ENCODE measurements at regions not wholly inside any gene's neighbourhood (a gene's known extent, or its start where the extent isn't known, plus 50 kb on each side); places are given as distances from the start of the nearest gene placed in this dataset.

GRCh38 chr6:126147291-126147815 is 161.0 kb downstream of the TRMT11 start:
- peak overlapping the region; percentile 89 for H3K27ac Mint-ChIP-seq
- no peaks in the 10 kb centered on the region for H3K27me3 Mint-ChIP-seq (ENCODE audit: low read depth)
- no peaks in the 10 kb centered on the region for H3K9me3 Mint-ChIP-seq
- H3K36me3 Mint-ChIP-seq: no peaks in the 10 kb centered on the region
- no peak for DNase-seq (ENCODE audit: low spot score in 2 of 2, unreplicated experiment in 2 of 2)
- peaks cover 15% of the 10 kb centered on the region for H3K4me1 Mint-ChIP-seq
- H3K4me3 Mint-ChIP-seq: no peak overlapping the region
- no peak for TF ChIP-seq CTCF (IDR thresholded peaks at IDR 0.05; ENCODE audit: unreplicated experiment)

DNA sequence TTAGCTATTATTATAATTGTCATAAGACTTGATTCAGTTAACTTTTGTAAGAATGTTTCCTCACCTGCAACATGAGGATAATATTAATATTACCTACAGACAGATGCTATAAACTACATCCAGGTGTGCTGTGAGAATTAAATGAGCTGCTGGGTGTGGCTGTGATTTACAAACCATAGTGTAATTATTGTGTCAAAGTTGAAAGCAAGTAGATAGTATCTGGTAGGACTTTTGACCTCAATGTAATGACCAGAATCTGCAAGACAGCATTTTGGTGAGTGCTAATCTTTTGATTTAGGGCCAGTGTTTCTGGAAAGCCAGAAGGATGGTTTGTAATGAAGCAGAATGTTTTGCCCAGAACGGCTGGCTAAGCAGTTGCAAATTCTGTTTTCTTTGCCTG is 162.5 kb downstream of the TRMT11 start:
- no peaks in the 10 kb centered on the region for H3K9me3 Mint-ChIP-seq
- H3K27me3 Mint-ChIP-seq (ENCODE audit: low read depth): no peaks in the 10 kb centered on the region
- H3K4me3 Mint-ChIP-seq: no peak overlapping the region
- peaks cover 15% of the 10 kb centered on the region for H3K4me1 Mint-ChIP-seq
- TF ChIP-seq CTCF (IDR thresholded peaks at IDR 0.05; ENCODE audit: unreplicated experiment): no peak
- no peak for DNase-seq (ENCODE audit: low spot score in 2 of 2, unreplicated experiment in 2 of 2)
- H3K36me3 Mint-ChIP-seq: no peaks in the 10 kb centered on the region
- H3K27ac Mint-ChIP-seq: no peak overlapping the region

GRCh38 chr6:126152372-126152745 is 166.0 kb downstream of the TRMT11 start:
- no peak for TF ChIP-seq CTCF (IDR thresholded peaks at IDR 0.05; ENCODE audit: unreplicated experiment)
- Mint-ChIP-seq H3K36me3 (no peaks in the 10 kb centered on the region), H3K4me1 (peaks cover 4% of the 10 kb centered on the region), H3K27ac (no peak overlapping the region), H3K4me3 (no peak overlapping the region), H3K27me3 (ENCODE audit: low read depth) (no peaks in the 10 kb centered on the region), H3K9me3 (no peaks in the 10 kb centered on the region)
- DNase-seq (ENCODE audit: low spot score in 2 of 2, unreplicated experiment in 2 of 2): no peak

GRCh38 chr6:126153661-126154060 is 167.3 kb downstream of the TRMT11 start:
- H3K36me3 Mint-ChIP-seq: no peaks in the 10 kb centered on the region
- H3K9me3 Mint-ChIP-seq: no peaks in the 10 kb centered on the region
- no peak overlapping the region for H3K4me3 Mint-ChIP-seq
- H3K4me1 Mint-ChIP-seq: no peaks in the 10 kb centered on the region
- H3K27ac Mint-ChIP-seq: no peak overlapping the region
- no peak for TF ChIP-seq CTCF (IDR thresholded peaks at IDR 0.05; ENCODE audit: unreplicated experiment)
- H3K27me3 Mint-ChIP-seq (ENCODE audit: low read depth): no peaks in the 10 kb centered on the region
- no peak for DNase-seq (ENCODE audit: low spot score in 2 of 2, unreplicated experiment in 2 of 2)

- H3K9me3 Mint-ChIP-seq: no peaks in the 10 kb centered on the region
- DNase-seq (ENCODE audit: low spot score in 2 of 2, unreplicated experiment in 2 of 2): no peak
- H3K27ac Mint-ChIP-seq: no peak overlapping the region
- no peaks in the 10 kb centered on the region for H3K27me3 Mint-ChIP-seq (ENCODE audit: low read depth)
- no peak for TF ChIP-seq CTCF (IDR thresholded peaks at IDR 0.05; ENCODE audit: unreplicated experiment)
- no peak overlapping the region for H3K4me3 Mint-ChIP-seq
- H3K36me3 Mint-ChIP-seq: no peaks in the 10 kb centered on the region
- H3K4me1 Mint-ChIP-seq: no peaks in the 10 kb centered on the region
Observed at GRCh38 chr6:126156973-126157372, 170.6 kb downstream of the TRMT11 start.

DNA sequence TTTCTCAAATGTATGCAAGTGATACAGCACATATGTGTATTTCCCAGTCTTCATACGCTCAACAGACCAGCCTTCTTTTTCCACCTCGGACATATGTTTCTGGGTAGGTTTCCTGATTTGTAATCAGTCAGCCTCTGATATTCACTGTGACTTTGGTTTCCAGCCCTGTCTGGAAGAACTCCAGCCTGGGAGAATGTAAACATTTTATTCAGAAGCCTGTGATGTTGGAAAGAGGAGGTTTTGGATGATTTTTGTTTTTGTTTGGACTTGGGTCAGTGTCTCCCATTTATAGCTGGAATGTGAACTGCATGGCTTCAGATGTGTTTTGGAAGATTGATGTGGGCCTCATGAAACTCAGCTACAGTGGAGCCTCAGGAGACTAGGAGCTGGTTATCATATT is 172.2 kb upstream of the CENPW start:
- peak overlapping the region; percentile 11 for H3K27ac Mint-ChIP-seq
- peaks cover 18% of the 10 kb centered on the region for H3K36me3 Mint-ChIP-seq
- no peak for TF ChIP-seq CTCF (IDR thresholded peaks at IDR 0.05; ENCODE audit: unreplicated experiment)
- peaks cover 1% of the 10 kb centered on the region for H3K27me3 Mint-ChIP-seq (ENCODE audit: low read depth)
- H3K9me3 Mint-ChIP-seq: peaks cover 33% of the 10 kb centered on the region
- DNase-seq (ENCODE audit: low spot score in 2 of 2, unreplicated experiment in 2 of 2): no peak
- H3K4me3 Mint-ChIP-seq: no peak overlapping the region
- H3K4me1 Mint-ChIP-seq: peaks cover 9% of the 10 kb centered on the region
